Hematopoietic multipotent progenitor cell treated with erythropoietin and hydrocortisone succinate and interleukin-3 and kit ligand, for 6 days (in vitro differentiated cells): ENCODE measurements at regions not wholly inside any gene's neighbourhood (a gene's known extent, or its start where the extent isn't known, plus 50 kb on each side); places are given as distances from the start of the nearest gene placed in this dataset.
"Not testable (repeated sequence)": the region's sequence is repeated elsewhere in the genome, so short reads cannot be mapped to it uniquely, and the experiment has no call there.

Experiments used
- DNase-seq: peaks from one replicate; pipeline ENCODE4 v3.0.0-alpha.2; 2015

GRCh38 chr12:33184161-33184560, 255.5 kb downstream of the SYT10 start:
- no peak for DNase-seq

GRCh38 chr12:33182485-33182884, 257.1 kb downstream of the SYT10 start:
- DNase-seq, result no peak

GRCh38 chr12:33180918-33181317, 258.7 kb downstream of the SYT10 start:
- DNase-seq, result no peak

- DNase-seq, result not testable (repeated sequence)
Observed at GRCh38 chr12:33166260-33166659, 269.7 kb upstream of the PKP2 start.

GRCh38 chr12:33156042-33156441, 259.5 kb upstream of the PKP2 start:
- DNase-seq, result no peak

- not testable (repeated sequence) for DNase-seq
Observed at GRCh38 chr12:33147292-33147691, 250.7 kb upstream of the PKP2 start.

- DNase-seq, result no peak
Observed at GRCh38 chr12:33129500-33129899, 232.9 kb upstream of the PKP2 start.

GRCh38 chr12:33125755-33126154, 229.2 kb upstream of the PKP2 start:
- no peak for DNase-seq

- DNase-seq, result no peak
Observed at GRCh38 chr12:33116284-33116683, 219.7 kb upstream of the PKP2 start.

GRCh38 chr12:33115716-33116115, 219.1 kb upstream of the PKP2 start:
- DNase-seq, result no peak

- DNase-seq, result no peak
Observed at GRCh38 chr12:33111850-33112249, 215.3 kb upstream of the PKP2 start.

GRCh38 chr12:33107827-33108226, 211.2 kb upstream of the PKP2 start:
- DNase-seq, result not testable (repeated sequence)

GRCh38 chr12:33093534-33093933, 197.0 kb upstream of the PKP2 start:
- no peak for DNase-seq

- not testable (repeated sequence) for DNase-seq
Observed at GRCh38 chr12:33087876-33088275, 191.3 kb upstream of the PKP2 start.

GRCh38 chr12:33076401-33076800, 179.8 kb upstream of the PKP2 start:
- not testable (repeated sequence) for DNase-seq

GRCh38 chr12:33075130-33075766, 178.7 kb upstream of the PKP2 start:
- not testable (repeated sequence) for DNase-seq

- no peak for DNase-seq
Observed at GRCh38 chr12:33061844-33062243, 165.3 kb upstream of the PKP2 start.

GRCh38 chr12:33054371-33054770, 157.8 kb upstream of the PKP2 start:
- no peak for DNase-seq

- no peak for DNase-seq
Observed at GRCh38 chr12:33052141-33053051, 155.8 kb upstream of the PKP2 start.

GRCh38 chr12:33047666-33048065, 151.1 kb upstream of the PKP2 start:
- DNase-seq, result no peak

GRCh38 chr12:33044447-33044846, 147.9 kb upstream of the PKP2 start:
- DNase-seq, result no peak

- no peak for DNase-seq
Observed at GRCh38 chr12:33041562-33041961, 145.0 kb upstream of the PKP2 start.

- not testable (repeated sequence) for DNase-seq
Observed at GRCh38 chr12:33033999-33034398, 137.4 kb upstream of the PKP2 start.

GRCh38 chr12:33026791-33027190, 130.2 kb upstream of the PKP2 start:
- no peak for DNase-seq
